RWPE2 (cell line): ENCODE measurements at regions not wholly inside any gene's neighbourhood (a gene's known extent, or its start where the extent isn't known, plus 50 kb on each side); places are given as distances from the start of the nearest gene placed in this dataset.

ENCODE experiments used
- ATAC-seq: fragments of 200-7000 bp; cut with Tn5 transposase; 3 replicates; pipeline ENCODE4 v1.9.1; 2021; ENCODE audit warnings: low read depth
- DNase-seq: peaks from one replicate; pipeline ENCODE4 v3.0.0-alpha.2; 2020; ENCODE audit warnings: low spot score
- H3K27ac ChIP-seq: fragments of 450-650 bp; 2 replicates; pipeline ENCODE4 v1.5.1; 2017; ENCODE audit warnings: mild to moderate bottlenecking; ENCODE audit not compliant: poor library complexity, severe bottlenecking
- H3K27me3 ChIP-seq: fragments of 250-450 bp; sonication (Bioruptor Pico); 2 replicates; pipeline ENCODE4 v1.5.1; 2021; ENCODE audit warnings: mild to moderate bottlenecking, moderate library complexity; ENCODE audit not compliant: insufficient read depth, poor library complexity, severe bottlenecking
- H3K36me3 ChIP-seq: fragments of 250-450 bp; sonication (Bioruptor Pico); 2 replicates; pipeline ENCODE4 v1.5.1; 2020; ENCODE audit warnings: low read depth, mild to moderate bottlenecking, moderate library complexity
- H3K4me1 ChIP-seq: fragments of 250-450 bp; sonication (Bioruptor Pico); 2 replicates; pipeline ENCODE4 v1.5.1; 2021; ENCODE audit warnings: mild to moderate bottlenecking, moderate library complexity; ENCODE audit not compliant: insufficient read depth, poor library complexity, severe bottlenecking
- H3K4me3 ChIP-seq: fragments of 250-450 bp; sonication (Bioruptor Pico); 2 replicates; pipeline ENCODE4 v1.5.1; 2021; ENCODE audit warnings: mild to moderate bottlenecking, moderate library complexity; ENCODE audit not compliant: severe bottlenecking
- H3K9me3 ChIP-seq: fragments of 250-450 bp; sonication (Bioruptor Pico); 2 replicates; pipeline ENCODE4 v1.5.1; 2021; ENCODE audit warnings: mild to moderate bottlenecking, moderate library complexity; ENCODE audit not compliant: severe bottlenecking
- CTCF ChIP-seq: fragments of 450-650 bp; IDR thresholded peaks from one replicate; pipeline ENCODE4 v1.5.1; 2017; ENCODE audit warnings: mild to moderate bottlenecking, moderate library complexity; ENCODE audit not compliant: poor library complexity, severe bottlenecking

GRCh38 chr5:158463188-158463587 lies 604.2 kb upstream of the CLINT1 start:
- ATAC-seq = peak; percentile 85
- Histone ChIP-seq H3K27me3 (no peaks in the 10 kb centered on the region), H3K27ac (peak overlapping the region; percentile 83), H3K36me3 (no peaks in the 10 kb centered on the region), H3K9me3 (no peaks in the 10 kb centered on the region), H3K4me1 (peaks cover 19% of the 10 kb centered on the region), H3K4me3 (no peak overlapping the region)
- no peak for TF ChIP-seq CTCF
- DNase-seq = no peak

- ATAC-seq = no peak
- Histone ChIP-seq H3K4me3 (no peak overlapping the region), H3K27ac (peak overlapping the region; percentile 83)
Observed at GRCh38 chr5:158462349-158463114, 603.6 kb upstream of the CLINT1 start.

GRCh38 chr5:158461240-158461854 lies 602.4 kb upstream of the CLINT1 start:
- no peak overlapping the region for H3K4me3 ChIP-seq
- H3K4me1 ChIP-seq = peaks cover 35% of the 10 kb centered on the region
- DNase-seq (no peak), ATAC-seq (no peak)
- H3K9me3 ChIP-seq = no peaks in the 10 kb centered on the region
- no peaks in the 10 kb centered on the region for H3K27me3 ChIP-seq
- H3K36me3 ChIP-seq = no peaks in the 10 kb centered on the region
- no peak for TF ChIP-seq CTCF
- H3K27ac ChIP-seq = no peak overlapping the region

More at GRCh38 chr5:158462349-158463114, 603.6 kb upstream of the CLINT1 start:
- Histone ChIP-seq H3K4me1 (peaks cover 25% of the 10 kb centered on the region), H3K27me3 (no peaks in the 10 kb centered on the region), H3K36me3 (no peaks in the 10 kb centered on the region), H3K9me3 (no peaks in the 10 kb centered on the region)
- TF ChIP-seq CTCF = no peak
- DNase-seq = no peak

GRCh38 chr5:158458086-158458485 lies 599.1 kb upstream of the CLINT1 start:
- no peaks in the 10 kb centered on the region for H3K27me3 ChIP-seq
- DNase-seq = no peak
- no peaks in the 10 kb centered on the region for H3K9me3 ChIP-seq
- no peak overlapping the region for H3K27ac ChIP-seq
- TF ChIP-seq CTCF = no peak
- H3K4me1 ChIP-seq = peaks cover 23% of the 10 kb centered on the region
- no peaks in the 10 kb centered on the region for H3K36me3 ChIP-seq
- H3K4me3 ChIP-seq = no peak overlapping the region
- no peak for ATAC-seq

- ATAC-seq (peak; percentile 99), DNase-seq (peak; percentile 81)
- no peaks in the 10 kb centered on the region for H3K36me3 ChIP-seq
- peak overlapping the region; percentile 19 for H3K27ac ChIP-seq
- peaks cover 18% of the 10 kb centered on the region for H3K4me1 ChIP-seq
- no peaks in the 10 kb centered on the region for H3K9me3 ChIP-seq
- no peaks in the 10 kb centered on the region for H3K27me3 ChIP-seq
- H3K4me3 ChIP-seq = no peak overlapping the region
- no peak for TF ChIP-seq CTCF
Observed at GRCh38 chr5:158456756-158457155, 597.8 kb upstream of the CLINT1 start.
